ENCODE measurements at regions not wholly inside any gene's neighbourhood (a gene's known extent, or its start where the extent isn't known, plus 50 kb on each side); places are given as distances from the start of the nearest gene placed in this dataset.

DNA sequence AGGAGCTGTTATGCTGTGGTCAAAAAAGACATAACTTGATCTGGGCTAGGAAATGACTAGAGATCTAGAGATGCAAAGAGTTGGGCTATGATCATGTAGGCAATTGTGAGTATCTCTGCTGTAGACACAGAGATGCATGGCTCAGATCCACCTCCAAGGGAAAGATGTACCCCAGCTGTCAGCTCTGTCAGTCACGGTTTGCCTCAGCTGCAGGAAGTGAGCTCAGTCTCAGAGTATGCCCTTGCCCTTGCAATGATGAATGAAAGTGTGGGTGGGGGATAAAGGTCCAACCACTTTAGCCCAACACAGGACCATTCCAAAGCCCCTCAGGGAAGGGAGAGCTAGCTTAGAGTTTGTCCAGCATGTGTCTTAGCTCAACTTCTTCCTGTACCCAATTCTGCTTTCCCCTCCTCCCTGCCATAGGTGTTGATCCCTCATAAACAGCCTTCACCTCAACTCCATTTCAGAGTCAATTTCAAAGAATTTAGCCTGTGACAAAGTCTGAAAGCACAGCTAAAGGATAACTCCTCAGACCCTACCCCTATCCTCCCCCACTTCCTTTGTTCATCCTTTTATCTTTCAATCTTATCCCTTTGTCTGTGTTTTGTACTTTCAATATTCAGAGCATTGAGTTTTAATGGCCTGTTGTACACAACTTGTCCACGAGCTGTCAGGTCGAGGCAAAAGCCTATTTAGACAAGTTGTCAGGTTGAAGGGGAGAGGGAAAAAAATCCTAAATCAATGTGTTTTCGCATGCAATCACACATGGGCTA lies 90.6 kb downstream of the MID1IP1 start:
- TF ChIP-seq, protein P1, sequence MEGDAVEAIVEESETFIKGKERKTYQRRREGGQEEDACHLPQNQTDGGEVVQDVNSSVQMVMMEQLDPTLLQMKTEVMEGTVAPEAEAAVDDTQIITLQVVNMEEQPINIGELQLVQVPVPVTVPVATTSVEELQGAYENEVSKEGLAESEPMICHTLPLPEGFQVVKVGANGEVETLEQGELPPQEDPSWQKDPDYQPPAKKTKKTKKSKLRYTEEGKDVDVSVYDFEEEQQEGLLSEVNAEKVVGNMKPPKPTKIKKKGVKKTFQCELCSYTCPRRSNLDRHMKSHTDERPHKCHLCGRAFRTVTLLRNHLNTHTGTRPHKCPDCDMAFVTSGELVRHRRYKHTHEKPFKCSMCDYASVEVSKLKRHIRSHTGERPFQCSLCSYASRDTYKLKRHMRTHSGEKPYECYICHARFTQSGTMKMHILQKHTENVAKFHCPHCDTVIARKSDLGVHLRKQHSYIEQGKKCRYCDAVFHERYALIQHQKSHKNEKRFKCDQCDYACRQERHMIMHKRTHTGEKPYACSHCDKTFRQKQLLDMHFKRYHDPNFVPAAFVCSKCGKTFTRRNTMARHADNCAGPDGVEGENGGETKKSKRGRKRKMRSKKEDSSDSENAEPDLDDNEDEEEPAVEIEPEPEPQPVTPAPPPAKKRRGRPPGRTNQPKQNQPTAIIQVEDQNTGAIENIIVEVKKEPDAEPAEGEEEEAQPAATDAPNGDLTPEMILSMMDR (IDR thresholded peaks at IDR 0.05) = no peak
- no peak for TF ChIP-seq EP300 (IDR thresholded peaks at IDR 0.05)
